ENCODE measurements at regions not wholly inside any gene's neighbourhood (a gene's known extent, or its start where the extent isn't known, plus 50 kb on each side); places are given as distances from the start of the nearest gene placed in this dataset.

DNA sequence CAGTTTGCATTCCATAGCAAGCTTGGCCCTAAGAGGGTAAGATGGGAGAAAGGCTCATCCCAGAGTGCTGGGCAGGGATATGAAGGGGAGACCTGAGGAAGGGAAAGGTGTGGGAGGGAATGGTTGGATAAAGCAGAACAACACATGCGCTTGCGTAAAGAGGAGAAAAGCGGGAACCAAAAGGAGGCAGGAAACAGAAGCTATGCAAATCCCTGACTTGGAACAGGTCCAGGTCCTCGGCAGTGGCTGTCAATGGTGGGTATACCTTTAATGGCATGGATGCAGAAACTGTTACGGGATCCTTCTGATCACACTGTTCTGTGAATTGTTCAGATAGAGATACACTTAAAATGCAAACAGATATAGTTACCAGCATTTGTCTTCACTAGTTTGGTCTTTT, 455.6 kb downstream of the SIPA1L2 start:
- TF ChIP-seq GABPA (IDR thresholded peaks at IDR 0.05; ENCODE audit: low read depth) = no peak
- TF ChIP-seq SPI1 (IDR thresholded peaks at IDR 0.05; ENCODE audit: borderline replicate concordance, low read depth) = no peak
- TF ChIP-seq, protein P1, sequence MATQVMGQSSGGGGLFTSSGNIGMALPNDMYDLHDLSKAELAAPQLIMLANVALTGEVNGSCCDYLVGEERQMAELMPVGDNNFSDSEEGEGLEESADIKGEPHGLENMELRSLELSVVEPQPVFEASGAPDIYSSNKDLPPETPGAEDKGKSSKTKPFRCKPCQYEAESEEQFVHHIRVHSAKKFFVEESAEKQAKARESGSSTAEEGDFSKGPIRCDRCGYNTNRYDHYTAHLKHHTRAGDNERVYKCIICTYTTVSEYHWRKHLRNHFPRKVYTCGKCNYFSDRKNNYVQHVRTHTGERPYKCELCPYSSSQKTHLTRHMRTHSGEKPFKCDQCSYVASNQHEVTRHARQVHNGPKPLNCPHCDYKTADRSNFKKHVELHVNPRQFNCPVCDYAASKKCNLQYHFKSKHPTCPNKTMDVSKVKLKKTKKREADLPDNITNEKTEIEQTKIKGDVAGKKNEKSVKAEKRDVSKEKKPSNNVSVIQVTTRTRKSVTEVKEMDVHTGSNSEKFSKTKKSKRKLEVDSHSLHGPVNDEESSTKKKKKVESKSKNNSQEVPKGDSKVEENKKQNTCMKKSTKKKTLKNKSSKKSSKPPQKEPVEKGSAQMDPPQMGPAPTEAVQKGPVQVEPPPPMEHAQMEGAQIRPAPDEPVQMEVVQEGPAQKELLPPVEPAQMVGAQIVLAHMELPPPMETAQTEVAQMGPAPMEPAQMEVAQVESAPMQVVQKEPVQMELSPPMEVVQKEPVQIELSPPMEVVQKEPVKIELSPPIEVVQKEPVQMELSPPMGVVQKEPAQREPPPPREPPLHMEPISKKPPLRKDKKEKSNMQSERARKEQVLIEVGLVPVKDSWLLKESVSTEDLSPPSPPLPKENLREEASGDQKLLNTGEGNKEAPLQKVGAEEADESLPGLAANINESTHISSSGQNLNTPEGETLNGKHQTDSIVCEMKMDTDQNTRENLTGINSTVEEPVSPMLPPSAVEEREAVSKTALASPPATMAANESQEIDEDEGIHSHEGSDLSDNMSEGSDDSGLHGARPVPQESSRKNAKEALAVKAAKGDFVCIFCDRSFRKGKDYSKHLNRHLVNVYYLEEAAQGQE (IDR thresholded peaks at IDR 0.05; ENCODE audit: insufficient replicate concordance, low read depth) = no peak
- no peak for TF ChIP-seq POLR2AphosphoS5 (IDR thresholded peaks at IDR 0.05; ENCODE audit: low read depth)
- TF ChIP-seq, protein P2, sequence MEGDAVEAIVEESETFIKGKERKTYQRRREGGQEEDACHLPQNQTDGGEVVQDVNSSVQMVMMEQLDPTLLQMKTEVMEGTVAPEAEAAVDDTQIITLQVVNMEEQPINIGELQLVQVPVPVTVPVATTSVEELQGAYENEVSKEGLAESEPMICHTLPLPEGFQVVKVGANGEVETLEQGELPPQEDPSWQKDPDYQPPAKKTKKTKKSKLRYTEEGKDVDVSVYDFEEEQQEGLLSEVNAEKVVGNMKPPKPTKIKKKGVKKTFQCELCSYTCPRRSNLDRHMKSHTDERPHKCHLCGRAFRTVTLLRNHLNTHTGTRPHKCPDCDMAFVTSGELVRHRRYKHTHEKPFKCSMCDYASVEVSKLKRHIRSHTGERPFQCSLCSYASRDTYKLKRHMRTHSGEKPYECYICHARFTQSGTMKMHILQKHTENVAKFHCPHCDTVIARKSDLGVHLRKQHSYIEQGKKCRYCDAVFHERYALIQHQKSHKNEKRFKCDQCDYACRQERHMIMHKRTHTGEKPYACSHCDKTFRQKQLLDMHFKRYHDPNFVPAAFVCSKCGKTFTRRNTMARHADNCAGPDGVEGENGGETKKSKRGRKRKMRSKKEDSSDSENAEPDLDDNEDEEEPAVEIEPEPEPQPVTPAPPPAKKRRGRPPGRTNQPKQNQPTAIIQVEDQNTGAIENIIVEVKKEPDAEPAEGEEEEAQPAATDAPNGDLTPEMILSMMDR (IDR thresholded peaks at IDR 0.05; ENCODE audit: insufficient read depth, low read length) = no peak
- no peak overlapping the region for H3K4me3 ChIP-seq (replicated peaks; ENCODE audit: insufficient read depth, low read length)
- H3K27me3 ChIP-seq (ENCODE audit: insufficient read depth, poor library complexity, severe bottlenecking) = no peaks in the 10 kb centered on the region
- no peak overlapping the region for H3K27ac ChIP-seq (replicated peaks)
- peak in 1 of 2 experiments; percentile 24 for DNase-seq (ENCODE audit: low read depth in 1 of 2, low spot score in 1 of 2)

DNA sequence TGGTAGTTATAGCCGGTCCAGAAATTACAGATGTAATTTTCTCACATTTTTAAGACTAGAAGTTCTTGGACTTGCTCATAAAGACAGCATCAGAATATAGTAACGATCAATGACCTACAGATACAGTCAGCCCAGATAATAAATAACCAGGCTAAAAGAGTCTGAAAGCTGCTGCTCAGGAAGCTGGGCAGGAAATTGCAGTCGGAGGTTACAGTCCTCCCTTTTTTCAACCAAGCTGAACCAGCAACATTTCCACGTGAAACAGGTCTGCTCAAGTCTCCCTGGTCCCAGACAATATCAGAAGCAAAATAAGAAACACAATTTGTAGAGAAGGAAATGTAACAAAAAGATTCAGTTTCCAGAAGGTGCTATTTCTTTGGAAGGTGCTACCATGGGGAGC, 457.4 kb downstream of the SIPA1L2 start:
- no peak for DNase-seq (ENCODE audit: low read depth in 1 of 2, low spot score in 1 of 2)
- Histone ChIP-seq H3K27ac (replicated peaks) (no peak overlapping the region), H3K4me3 (replicated peaks; ENCODE audit: insufficient read depth, low read length) (no peak overlapping the region), H3K27me3 (ENCODE audit: insufficient read depth, poor library complexity, severe bottlenecking) (no peaks in the 10 kb centered on the region)
- TF ChIP-seq SPI1 (IDR thresholded peaks at IDR 0.05; ENCODE audit: borderline replicate concordance, low read depth) = no peak
- TF ChIP-seq, protein P1 (IDR thresholded peaks at IDR 0.05; ENCODE audit: insufficient replicate concordance, low read depth) = no peak
- TF ChIP-seq GABPA (IDR thresholded peaks at IDR 0.05; ENCODE audit: low read depth) = no peak
- TF ChIP-seq, protein P2 (IDR thresholded peaks at IDR 0.05; ENCODE audit: insufficient read depth, low read length) = no peak
- no peak for TF ChIP-seq POLR2AphosphoS5 (IDR thresholded peaks at IDR 0.05; ENCODE audit: low read depth)

DNA sequence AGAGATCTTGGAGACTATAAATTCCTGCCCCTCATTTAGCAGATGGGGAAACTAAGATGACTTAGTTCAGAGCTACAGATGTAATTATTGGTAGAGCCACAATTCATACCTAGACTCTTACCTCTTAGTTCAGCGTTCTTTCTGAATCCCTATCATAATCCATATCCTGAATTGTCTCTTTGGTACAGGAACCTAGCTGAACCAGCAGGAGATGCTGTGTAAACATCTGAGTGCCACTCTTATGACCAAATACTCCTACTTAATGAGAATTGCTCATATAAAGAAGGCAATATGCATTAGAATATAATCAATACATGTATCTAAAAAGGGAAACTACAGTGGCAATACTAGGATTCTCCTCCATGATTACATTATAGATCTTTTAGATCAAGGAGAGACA, 459.0 kb downstream of the SIPA1L2 start:
- TF ChIP-seq SPI1 (IDR thresholded peaks at IDR 0.05; ENCODE audit: borderline replicate concordance, low read depth) = no peak
- TF ChIP-seq POLR2AphosphoS5 (IDR thresholded peaks at IDR 0.05; ENCODE audit: low read depth) = no peak
- TF ChIP-seq GABPA (IDR thresholded peaks at IDR 0.05; ENCODE audit: low read depth) = no peak
- TF ChIP-seq, protein P1 (IDR thresholded peaks at IDR 0.05; ENCODE audit: insufficient replicate concordance, low read depth) = no peak
- TF ChIP-seq, protein P2 (IDR thresholded peaks at IDR 0.05; ENCODE audit: insufficient read depth, low read length) = no peak
- no peak for DNase-seq (ENCODE audit: low read depth in 1 of 2, low spot score in 1 of 2)
- no peaks in the 10 kb centered on the region for H3K27me3 ChIP-seq (ENCODE audit: insufficient read depth, poor library complexity, severe bottlenecking)

More for the DNA sequence above, 459.0 kb downstream of the SIPA1L2 start:
- Histone ChIP-seq H3K27ac (replicated peaks) (no peak overlapping the region), H3K4me3 (replicated peaks; ENCODE audit: insufficient read depth, low read length) (no peak overlapping the region)
